ENCODE measurements at regions not wholly inside any gene's neighbourhood (a gene's known extent, or its start where the extent isn't known, plus 50 kb on each side); places are given as distances from the start of the nearest gene placed in this dataset.
"Not testable (repeated sequence)": the region's sequence is repeated elsewhere in the genome, so short reads cannot be mapped to it uniquely, and the experiment has no call there.

DNA sequence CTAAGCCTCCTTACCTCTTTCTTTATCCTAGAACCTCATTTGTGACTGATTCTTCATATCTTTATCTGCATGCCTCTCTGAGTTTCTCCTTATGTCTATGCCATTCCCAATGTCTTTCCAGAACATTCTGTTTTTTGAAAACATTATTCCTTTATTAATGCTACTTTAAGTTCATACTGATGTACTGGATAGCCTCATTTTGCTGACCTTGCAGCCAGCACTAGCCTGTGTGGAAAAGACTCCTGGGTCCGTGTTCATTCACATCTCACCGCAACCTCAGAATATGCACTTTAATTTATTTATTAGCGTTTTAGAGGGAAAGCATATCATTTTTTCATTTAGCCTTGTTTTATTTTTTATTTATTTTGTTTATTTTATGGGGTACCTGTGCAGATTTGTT is 208.1 kb upstream of the NPVF start:
- in situ Hi-C loops (cut with HindIII; ENCODE audit: low sequenced_read_pairs): no loop called here

DNA sequence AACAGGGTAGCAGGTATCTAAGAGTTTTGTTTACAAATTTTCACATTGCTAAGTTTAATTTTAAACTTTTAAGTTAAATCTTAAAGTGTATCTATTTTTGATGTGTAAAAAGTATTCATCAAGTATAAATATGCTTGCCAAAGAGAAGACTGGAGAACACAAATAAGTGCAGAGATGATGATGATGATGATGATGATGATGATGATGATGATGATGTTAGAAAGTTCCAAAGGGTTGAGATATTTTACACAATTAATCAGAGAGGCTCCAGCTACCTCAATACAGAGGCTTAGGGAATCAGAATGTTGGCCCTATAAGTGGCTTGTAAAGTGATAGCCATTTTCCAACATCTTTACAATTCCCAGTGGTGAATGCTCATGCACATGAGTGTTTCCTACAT is 209.0 kb upstream of the NPVF start:
- in situ Hi-C loops (cut with HindIII; ENCODE audit: low sequenced_read_pairs): no loop called here

DNA sequence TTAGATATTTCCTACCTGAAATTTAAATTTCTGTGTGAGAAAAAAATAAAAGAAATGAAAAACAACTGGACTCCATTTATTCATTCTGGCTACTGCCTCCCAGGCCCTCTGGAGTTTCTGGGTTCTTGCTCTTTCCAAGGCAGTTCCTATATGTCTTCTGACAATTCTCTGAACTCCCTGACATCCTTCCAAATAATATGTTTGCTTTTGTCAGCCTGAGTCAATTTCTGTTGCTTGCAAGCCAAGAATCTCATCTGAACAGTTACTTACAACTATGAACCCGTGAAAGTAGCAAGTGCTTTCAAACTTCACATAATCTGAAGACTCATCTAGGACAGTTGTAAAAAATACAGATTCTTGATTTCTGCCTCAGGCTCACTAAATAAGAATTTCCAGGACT is 216.7 kb upstream of the NPVF start:
- in situ Hi-C loops (cut with HindIII; ENCODE audit: low sequenced_read_pairs): no loop called here

DNA sequence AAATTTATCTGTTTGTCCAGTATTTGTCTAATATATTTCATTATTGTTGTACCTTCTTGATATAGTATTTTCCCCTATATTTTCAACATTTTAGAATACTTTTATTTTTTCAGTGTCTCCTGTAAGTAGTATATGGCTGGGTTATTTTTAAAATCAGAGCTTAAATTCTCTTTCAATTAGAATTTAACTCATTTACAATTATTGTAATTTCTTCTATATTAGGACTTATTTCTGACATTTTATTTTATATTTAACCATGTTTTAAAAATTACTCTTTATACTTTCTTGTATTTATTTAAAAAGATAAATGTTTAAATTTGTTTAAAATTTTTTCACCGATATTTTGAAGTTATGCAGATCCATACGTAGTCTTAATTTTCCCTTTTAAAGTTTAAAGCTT is 220.0 kb upstream of the NPVF start:
- in situ Hi-C loops (cut with HindIII; ENCODE audit: low sequenced_read_pairs): no loop called here

DNA sequence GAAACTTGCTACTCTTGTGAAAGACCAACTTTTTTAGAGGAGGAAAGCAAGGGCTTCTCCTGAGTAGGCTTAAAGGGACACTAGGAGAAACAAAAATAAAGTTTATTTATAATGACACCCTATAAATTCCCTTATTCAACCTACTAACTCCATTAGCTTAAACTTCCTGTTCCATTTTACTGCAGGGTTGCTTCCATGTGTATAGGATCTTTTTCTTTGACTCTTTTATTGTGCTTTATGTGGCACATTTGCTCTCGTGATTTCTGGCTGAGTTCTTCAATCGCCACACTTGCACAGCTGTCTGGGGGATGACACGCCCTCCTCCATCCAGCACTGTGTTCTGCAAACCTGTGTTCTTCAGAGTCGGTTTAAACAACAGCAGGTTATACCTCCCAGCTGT is 225.7 kb upstream of the NPVF start:
- in situ Hi-C loops (cut with HindIII; ENCODE audit: low sequenced_read_pairs): no loop called here

GRCh38 chr7:25454562-25455041 is 226.3 kb upstream of the NPVF start:
- in situ Hi-C loops (cut with HindIII; ENCODE audit: low sequenced_read_pairs): no loop called here

- in situ Hi-C loops (cut with HindIII; ENCODE audit: low sequenced_read_pairs): no loop called here
Observed at GRCh38 chr7:25455683-25456251, 227.5 kb upstream of the NPVF start.

GRCh38 chr7:25456467-25457171 is 228.3 kb upstream of the NPVF start:
- in situ Hi-C loops (cut with HindIII; ENCODE audit: low sequenced_read_pairs): no loop called here

DNA sequence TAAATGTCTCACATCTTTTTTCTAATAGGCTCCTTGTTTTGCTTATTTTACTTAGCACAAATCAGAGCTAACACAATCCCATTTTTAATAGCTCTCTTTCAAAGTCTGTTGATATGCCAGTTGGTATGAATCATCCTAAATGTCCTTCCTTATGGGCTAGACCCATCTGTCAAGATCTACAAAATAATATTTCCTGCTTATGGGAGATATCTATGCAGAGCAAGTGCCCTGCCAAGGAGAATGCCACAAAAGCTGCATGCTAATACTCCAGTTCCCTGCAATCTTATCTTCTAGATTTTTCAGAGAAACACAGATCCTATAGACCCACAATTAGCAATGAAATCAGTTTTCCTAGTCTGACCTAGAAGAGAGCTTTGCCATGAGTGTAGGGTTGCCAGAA is 230.8 kb upstream of the NPVF start:
- in situ Hi-C loops (cut with HindIII; ENCODE audit: low sequenced_read_pairs): no loop called here

DNA sequence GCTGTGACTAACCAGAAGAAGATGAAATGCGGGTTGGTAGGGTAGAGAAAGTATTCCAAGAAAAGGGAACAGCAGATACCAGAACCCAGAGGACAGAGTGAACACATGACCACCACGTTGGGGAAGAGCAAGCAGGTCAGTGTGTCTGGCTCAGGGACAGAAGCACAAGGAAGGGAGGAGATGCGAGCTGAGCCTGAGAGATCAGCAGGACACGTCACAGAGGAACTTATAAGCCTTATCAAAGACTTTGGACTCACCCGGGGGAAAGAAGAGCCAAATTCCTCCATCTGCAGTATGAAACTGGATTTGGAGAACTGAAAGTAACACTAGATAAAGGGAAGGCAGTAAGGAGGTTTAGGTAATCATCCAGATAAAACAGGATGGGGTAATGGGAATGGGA is 232.1 kb upstream of the NPVF start:
- in situ Hi-C loops (cut with HindIII; ENCODE audit: low sequenced_read_pairs): no loop called here

GRCh38 chr7:25469669-25470068 is 241.4 kb upstream of the NPVF start:
- in situ Hi-C loops (cut with HindIII; ENCODE audit: low sequenced_read_pairs): no loop called here

- in situ Hi-C loops (cut with HindIII; ENCODE audit: low sequenced_read_pairs): no loop called here
Observed at GRCh38 chr7:25476863-25477499, 248.7 kb upstream of the NPVF start.

DNA sequence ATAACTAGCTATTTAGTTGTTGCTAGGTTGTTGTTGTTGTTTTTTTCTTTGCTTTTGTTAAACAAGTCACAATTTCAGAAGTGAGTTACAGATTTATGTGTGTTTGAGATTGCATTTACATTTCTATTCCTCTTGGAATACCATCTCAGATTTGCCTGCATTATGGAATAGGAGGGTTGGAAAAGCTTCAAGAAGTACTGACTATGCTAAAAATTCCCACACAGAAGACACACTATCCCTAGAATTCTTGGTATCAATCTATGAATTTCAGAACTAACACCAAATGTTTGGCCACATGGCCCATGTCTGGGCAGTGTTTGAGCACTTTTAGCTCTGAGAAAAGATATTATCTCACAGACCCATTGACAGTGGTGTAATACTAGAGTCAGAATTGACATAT is 249.9 kb upstream of the NPVF start:
- in situ Hi-C loops (cut with HindIII; ENCODE audit: low sequenced_read_pairs): not testable (repeated sequence)

DNA sequence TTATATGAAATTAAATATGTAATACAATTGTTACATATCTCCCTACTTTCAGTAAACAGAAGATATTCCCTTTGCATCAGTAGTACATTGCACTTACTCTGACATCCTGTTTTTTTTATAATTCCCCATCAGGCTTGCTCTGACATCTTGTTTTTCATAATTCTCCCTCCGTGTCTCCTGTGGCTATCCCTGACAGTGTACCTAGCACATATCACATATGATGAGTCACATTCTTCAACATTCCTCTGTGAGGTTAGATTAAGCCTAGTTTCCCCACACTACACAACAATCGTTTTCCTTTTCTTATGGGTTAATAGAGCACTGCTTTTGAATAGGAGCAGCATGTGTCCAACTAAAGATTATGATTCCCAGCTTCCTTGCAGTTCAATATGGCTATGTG is 250.6 kb upstream of the NPVF start:
- in situ Hi-C loops (cut with HindIII; ENCODE audit: low sequenced_read_pairs): no loop called here

DNA sequence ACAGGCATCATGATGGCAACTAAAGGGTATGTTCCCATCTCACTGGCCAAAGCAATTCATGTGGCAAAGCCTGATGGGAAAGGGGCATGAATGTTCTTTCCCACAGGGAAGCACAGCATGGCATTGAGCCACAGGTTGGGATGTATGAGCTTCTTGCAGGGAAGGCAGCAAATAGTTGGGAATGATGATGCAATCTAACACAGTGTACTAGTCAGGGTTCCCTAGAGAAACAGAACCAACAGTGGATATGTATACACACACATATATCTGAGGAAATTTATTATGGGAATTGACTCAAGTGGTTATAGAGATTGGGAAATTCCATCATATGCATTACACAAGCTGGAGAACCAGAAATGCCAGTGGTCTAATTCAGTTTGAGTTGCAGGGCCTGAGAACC is 253.6 kb upstream of the NPVF start:
- in situ Hi-C loops (cut with HindIII; ENCODE audit: low sequenced_read_pairs): no loop called here

- in situ Hi-C loops (cut with HindIII; ENCODE audit: low sequenced_read_pairs): no loop called here
Observed at GRCh38 chr7:25482631-25483030, 254.3 kb upstream of the NPVF start.

GRCh38 chr7:25485026-25485425 is 256.7 kb upstream of the NPVF start:
- in situ Hi-C loops (cut with HindIII; ENCODE audit: low sequenced_read_pairs): no loop called here

- in situ Hi-C loops (cut with HindIII; ENCODE audit: low sequenced_read_pairs): no loop called here
Observed at GRCh38 chr7:25486656-25487055, 258.4 kb upstream of the NPVF start.

- in situ Hi-C loops (cut with HindIII; ENCODE audit: low sequenced_read_pairs): no loop called here
Observed at GRCh38 chr7:25493805-25494366, 265.6 kb upstream of the NPVF start.

- in situ Hi-C loops (cut with HindIII; ENCODE audit: low sequenced_read_pairs): no loop called here
Observed at GRCh38 chr7:25494896-25495295, 266.6 kb upstream of the NPVF start.

DNA sequence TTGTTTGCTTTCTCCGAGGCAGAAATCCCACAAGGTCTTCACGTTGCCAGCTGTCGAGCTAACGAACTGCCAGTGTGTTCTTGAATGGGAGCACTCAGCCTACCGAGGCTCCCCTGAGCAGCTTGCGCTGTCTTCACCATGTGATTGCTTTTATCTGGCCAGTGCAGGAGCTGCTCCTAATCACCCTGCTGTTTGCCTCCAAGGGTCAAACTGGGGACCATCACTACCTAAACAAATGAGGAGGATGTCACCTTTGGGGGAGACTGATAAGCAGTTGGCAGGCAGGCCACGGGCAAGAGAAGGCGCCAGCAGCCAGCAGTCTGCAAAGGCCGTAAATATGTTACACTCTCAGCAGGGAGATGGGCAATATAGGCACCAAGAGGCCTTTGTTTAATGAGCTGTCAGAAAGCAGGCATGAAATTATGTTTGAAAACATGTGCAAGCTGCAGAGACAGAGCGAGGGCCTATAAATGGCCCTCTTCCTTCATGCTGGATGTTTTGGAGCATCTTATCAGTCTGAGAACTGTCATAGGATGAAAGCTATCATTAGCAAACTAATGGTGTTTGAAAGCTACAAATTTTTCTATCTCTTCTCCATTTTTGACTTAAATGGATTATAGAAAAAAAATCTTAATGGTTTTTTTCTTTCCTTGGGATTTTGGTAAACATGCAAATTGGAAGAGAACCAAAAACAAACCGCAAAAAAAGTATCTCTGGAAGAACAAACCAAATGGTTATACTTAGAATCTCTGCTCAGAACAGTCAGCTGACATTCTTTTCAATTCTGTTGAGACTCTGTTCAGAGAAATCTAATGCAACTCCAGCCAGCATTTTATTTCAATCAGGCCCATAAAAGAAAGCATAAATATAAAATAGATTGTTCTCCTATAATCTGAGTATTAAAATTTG is 267.3 kb upstream of the NPVF start:
- in situ Hi-C loops (cut with HindIII; ENCODE audit: low sequenced_read_pairs): no loop called here
